HG03095 (cell line): ENCODE measurements at regions not wholly inside any gene's neighbourhood (a gene's known extent, or its start where the extent isn't known, plus 50 kb on each side); places are given as distances from the start of the nearest gene placed in this dataset.
"Not testable (repeated sequence)": the region's sequence is repeated elsewhere in the genome, so short reads cannot be mapped to it uniquely, and the experiment has no call there.

Source experiments
- ATAC-seq: cut with Tn5 transposase; IDR thresholded peaks from one replicate; pipeline ENCODE4 v1.9.1; 2021; ENCODE audit warnings: moderate library complexity; ENCODE audit not compliant: unreplicated experiment

DNA sequence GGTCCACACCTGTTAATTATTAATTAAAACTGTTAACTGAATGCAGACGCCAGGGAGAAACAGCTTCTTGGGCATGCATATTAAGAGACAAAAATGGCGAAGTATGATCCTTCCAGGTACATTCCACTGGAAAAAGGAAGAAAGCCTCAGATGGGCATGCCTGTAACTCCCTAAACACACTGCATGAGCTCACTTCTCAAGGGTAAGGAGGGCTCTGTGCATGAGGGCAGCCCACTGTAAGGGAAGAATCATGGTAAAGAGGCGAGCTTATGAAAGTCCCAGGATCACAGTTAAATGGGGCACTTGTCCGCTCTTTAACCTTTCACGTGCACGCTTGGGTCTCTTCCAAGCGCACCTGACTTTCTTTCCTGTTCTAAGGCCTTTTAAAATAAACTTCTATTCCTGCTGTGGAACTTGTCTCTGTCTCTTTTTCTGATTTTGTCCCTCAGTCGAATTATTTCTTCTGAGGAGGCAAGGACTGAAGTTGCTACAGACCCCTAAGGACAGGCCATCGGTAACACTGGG is 321.7 kb downstream of the PPP1R2C start:
- ATAC-seq: no peak

DNA sequence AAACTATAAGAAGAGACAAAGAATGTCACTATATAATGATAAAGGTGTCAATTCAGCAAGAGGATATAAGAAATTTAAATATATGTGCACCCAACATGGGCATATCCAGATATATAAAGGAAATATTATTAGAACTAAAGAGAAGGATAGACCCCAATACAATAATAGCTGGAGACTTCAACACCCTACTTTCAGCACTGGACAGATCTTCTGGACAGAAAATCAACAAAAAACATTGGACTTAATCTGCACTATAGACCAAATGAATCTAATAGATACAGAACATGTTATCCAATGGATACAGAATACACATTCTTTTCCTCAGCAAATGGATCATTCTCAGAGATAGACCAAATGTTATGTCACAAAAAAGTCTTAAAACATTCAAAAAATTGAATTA is 327.7 kb downstream of the PPP1R2C start:
- ATAC-seq: no peak

DNA sequence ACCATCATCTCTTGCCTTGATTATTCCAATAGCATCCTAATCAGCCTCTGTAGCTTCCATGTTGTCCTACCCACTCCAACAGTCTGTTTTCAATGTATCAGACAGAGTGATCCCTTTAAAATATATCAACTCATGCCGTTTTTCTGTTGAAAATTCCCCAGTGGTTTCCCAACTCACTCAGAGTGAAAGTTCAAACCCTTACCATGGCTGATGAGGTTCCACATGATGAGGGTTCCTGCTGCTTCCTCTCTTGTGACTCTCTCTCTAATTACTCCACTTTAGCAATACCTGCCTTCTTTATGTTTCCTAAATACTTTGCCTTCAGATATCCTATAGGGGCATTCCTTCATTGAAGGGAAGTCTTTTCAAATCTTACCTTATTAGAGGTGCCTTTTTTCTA is 334.7 kb downstream of the PPP1R2C start:
- ATAC-seq: no peak

DNA sequence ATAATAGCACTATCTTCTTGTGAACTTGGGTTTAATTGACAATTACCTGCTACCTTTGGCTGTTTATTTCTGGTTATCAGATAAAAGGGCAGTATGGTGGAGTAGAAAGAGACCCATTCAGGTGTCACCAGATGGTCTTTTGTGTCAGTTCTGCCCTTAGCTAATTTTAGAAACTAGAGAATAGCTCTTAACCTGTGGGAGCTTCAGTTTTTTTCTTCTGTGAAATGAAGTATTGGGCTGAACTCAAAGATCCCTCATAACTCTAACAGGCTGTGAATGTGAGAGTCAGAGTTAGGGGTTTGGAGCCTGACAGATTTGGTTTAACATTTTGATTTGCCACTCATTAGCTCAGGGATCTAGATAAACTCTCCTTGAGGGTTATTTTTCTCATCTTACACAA is 335.2 kb downstream of the PPP1R2C start:
- ATAC-seq: no peak

DNA sequence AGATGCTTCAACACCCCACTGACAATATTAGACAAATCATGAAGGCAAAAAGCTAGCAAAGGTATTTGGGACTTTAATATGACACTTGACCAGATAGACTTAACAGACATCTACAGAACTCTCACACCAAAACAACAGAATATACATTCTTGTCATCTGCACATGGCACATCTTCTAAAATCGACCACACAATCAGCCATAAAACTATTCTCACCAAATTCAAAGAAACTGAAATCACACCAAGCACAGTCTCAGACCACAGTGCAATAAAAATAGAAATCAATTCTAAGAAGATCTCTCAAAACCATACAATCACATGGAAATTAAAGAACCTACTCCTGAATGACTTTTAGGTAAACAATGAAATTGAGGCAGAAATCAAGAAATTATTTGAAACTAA is 340.8 kb downstream of the PPP1R2C start:
- no peak for ATAC-seq

DNA sequence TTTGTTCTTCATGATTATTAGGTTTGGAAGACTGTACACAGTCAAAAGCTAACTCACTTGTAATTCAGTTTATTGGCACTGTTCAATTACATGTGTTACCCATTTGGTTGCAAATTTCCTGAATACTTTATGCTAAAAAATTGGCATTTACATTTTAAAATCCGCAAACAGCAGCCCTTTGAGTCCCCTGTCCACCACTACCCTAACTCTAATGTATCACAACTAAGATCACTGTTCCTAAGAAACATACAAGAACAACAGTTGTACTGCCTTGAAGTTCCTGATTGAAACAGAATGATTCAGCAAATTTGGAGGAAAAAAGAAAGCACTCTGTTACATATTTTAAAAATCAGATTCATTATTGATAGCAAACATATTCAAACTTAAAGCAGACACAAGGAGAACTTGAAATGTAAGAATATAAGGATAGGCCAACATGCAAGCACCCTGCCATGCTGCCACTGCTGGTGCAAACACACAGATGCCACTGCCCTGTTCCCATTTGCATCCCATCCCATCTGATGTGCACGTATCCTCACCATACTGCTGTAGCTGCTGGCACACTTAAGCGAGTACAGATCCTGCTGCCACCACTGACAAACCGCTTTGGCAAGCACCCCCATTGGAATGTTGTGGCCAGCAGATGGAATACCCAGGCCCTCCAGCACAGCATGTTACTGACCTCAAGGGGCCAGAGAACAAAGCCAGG is 343.4 kb downstream of the PPP1R2C start:
- ATAC-seq: no peak

DNA sequence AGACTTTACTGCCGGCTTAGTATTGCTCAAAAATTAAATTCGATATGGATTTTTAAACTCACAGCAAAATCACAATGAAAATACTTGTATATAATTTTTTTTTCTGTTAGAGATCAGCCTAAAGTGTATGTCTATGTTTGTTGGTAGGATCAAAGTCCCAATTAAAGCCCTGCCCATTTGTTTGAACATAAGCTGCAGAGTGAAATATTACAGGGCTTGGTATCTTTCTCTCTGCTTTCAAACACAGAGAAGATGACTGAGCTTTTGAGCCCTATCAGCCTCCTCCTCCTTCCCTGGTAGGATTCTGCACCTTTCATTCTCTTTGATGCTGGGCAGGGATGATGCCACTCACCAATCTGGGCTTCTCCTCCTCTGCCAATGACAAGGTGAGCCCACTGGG is 345.4 kb downstream of the PPP1R2C start:
- ATAC-seq: no peak

DNA sequence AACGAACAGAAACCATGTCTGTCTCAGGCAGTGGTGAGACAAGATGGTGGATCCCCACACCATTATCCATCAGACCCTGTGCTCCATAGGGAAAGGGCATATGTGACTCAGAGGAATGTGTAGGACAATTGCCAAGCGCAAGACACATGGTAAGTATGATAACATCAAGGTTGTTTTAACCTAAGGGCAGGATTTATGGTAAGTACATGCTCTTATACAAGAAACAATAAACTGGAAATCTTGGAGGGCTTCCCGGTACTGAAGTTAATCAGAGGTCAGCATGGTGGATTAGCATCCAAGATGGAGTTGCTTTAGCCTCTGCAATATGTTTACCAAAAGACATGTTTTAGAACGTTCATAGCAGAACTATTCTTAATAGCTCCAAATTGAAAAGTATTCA is 355.0 kb downstream of the PPP1R2C start:
- no peak for ATAC-seq

DNA sequence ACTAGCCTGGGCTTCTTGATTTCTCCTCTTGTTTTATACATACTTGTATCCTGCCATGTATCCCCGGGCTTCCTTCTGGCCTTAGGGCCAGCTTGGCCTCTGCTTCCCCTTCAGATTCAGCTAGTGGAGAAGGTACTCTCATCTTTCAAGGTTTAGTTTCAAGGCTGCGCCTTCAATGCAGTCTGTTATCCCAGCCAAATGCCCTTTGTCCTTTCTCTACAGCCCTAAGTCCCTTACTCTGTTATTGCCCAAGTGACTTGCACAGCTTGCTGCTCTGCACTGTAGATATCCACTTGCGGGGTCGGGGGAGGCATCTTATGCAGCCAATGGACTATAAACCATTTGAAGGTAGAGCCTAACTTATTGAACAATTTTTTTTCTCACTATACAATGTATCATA is 357.5 kb downstream of the PPP1R2C start:
- no peak for ATAC-seq

DNA sequence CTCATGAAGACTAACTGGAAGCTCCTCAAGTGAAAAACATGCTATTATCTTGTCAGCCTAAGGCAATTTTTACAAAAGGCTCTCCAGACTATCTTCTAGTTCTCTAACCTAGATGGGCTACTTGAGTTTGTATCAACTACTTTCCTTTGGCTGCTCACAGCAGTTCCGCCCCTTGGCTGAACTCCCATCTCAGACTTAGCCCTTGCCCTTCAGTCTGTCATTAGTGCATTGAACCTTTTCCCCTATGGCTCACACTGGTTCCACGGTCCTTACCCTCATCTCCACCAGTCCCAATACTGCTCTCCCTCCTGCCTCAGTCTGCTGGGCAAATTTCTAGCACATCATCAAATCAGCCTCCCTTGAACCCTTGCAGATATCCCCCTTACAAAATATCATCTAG is 362.3 kb downstream of the PPP1R2C start:
- ATAC-seq: no peak

DNA sequence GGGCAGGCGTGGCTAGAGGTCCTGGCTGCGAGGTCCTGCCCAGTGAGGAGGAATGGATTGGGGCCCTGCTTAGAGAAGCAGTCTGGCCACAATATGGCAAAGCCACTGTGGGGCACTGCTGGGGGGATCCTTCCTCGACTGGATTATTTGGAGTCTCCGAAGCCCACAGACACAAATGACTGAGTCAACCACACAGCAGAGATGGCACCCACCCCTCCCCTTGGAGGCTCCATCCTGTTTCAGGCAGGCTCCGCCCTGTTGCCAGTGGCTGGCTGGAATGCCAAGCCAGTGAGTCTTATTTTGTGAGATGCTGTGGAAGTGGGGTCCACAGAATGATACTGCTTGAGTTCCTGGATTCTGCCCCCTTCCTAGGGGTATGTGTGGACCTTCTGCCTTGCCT is 363.9 kb downstream of the PPP1R2C start:
- ATAC-seq: no peak

DNA sequence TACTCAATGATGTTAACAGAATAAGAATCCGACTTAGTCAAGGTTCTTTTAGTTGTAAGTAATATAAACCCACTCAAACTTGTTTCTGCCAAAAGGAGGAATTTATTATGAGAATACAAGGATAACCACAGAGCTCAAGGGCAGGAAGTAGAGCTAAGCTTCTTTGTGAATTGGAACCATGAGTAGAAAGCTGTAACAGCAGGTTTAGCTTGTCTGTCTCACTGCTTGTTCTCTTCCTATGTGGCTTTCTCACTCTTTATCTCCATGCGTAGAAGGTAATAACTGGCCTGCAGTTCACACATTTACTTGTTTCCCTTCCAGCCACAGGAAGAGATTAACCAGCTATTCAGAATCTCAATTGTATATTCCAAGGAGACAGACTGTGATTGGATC is 378.3 kb downstream of the PPP1R2C start:
- ATAC-seq: no peak

DNA sequence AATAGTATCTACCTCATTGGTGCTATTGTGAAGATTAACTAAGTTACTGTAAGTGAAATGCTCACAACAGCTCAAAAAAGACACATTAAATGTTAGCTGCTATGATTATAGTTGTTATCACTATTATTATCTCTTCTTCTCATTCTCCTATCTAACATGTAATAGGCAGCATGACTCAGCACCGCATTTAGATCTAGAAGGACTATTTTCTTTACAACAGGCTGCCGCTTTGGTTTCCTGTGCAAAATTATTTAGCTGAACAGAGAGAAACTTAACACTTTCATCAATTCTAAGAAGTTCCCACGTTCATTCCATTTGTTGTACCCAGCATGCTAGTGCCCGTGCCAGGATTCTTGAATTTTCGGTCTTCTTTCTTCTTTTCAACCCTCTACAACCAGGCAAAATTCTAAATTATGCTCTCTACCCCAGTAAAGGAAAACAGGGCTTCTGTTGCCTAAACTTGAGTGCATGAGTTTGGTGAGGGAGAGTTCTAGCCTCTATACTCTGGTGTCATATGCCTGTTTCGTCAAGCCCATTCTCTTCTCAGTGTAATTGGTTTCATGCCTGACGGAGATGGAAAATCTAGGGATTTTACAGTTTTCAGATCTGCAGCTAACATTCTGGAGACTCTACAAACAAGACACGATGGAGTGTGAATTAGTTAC is 378.9 kb downstream of the PPP1R2C start:
- no peak for ATAC-seq

DNA sequence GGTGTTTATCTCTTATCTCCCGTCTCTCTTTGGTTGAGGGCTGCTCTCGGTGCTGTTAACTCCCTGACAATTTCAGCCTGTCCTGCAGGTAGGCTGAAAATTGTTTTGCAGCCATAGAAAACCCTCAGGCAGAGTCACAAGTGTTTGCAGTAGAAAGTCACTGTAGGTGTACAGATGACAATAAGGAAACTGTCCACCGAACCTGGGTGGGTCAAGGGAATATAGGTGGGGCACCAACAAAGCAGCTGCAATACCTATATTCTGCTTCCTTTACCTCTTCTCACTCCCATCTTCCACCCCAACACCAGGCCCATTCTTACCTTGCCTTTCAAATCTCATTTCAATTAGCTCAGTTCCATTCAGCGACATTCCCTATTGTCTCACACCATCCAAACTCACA is 381.8 kb downstream of the PPP1R2C start:
- ATAC-seq: no peak

DNA sequence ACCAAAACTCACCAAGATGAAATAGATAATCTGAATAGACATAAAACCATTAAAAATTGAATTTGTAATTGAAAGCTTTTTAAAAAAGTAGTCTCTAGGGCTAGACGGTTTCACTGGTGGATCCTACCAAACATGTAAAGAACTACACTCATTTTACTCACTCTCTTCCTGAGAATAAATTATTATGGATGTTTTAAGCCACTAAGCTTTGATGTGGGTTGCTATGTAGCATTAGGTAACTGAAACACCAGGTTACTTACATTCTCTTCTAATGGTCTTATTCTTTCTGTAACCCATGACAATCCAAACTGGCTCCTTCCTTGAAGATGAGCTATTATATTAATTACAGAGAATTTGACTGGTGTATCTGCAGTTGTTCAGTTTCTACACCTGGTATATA is 385.1 kb downstream of the PPP1R2C start:
- ATAC-seq: no peak

DNA sequence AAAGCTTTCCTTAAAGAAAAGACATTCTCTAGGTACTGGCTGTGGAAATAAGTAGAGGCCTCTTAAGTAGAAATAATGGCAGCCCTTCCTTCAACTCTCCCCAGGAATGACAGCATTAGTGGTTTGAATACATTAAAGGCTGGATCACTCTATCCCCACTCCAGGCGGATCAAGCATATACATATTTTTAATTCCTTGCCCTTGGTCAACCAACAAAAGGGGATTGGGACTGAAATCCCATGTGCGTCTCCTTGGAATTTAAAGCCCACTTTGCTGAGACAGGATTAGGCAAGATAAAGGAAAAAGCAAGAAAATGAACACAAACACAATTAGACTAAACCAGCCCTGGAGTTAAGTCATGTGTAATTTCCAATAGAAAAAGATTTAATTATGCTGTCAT is 391.3 kb downstream of the PPP1R2C start:
- no peak for ATAC-seq

DNA sequence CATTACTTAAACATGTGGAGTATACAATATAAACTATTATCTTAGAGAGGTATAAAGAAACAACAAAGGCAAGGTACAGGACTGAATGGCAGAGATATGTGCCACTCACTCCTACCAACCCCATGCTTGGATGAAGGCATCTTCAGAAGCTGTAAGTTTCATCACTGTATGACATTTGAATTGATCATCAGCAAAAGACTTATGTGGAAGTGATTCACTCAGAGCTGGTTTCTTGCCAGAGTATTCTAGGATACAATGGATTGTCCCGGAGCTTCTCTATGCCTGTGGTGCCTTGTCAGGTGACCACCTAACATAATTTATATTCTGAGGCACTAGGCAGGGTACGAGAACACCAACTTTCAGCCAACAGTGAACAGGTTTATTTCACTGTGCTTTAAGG is 392.2 kb downstream of the PPP1R2C start:
- ATAC-seq: no peak

DNA sequence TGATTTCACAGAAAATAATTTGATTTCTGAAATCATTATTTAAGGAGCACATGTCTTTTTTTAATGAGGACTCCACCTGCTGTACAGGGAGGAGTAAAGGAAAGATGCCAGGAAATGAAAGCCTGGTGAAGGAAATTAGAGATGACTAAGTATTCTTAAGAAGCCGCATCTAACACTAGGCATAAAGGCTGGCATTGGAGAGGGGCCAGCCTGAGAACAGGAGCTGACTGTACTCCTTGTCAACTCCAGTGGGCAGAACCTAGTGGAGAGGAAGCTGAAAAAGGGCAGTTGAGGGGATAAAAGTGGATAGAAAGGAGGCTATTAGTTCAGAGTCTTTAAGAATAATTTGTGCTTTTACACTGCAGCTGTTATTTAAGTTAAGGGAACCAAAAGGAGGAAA is 393.0 kb downstream of the PPP1R2C start:
- no peak for ATAC-seq

DNA sequence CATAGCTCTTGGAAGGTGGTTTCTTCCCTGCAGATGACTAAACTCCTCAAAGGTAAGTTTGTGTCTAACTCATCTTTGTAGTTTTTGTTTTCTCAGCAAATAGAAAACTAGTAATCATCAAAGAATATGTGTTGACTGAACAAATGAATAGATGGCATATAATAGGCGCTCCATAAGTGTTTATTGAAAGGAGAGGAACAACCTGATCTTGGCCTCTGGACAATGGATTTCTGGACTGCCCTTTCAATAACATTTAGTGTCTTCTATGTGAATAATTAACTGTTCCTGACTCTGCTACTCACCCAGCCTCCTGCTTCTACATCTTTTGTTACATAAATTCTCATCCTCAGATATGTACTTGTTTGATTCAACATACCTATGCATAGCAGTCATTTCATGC is 399.1 kb downstream of the PPP1R2C start:
- no peak for ATAC-seq

DNA sequence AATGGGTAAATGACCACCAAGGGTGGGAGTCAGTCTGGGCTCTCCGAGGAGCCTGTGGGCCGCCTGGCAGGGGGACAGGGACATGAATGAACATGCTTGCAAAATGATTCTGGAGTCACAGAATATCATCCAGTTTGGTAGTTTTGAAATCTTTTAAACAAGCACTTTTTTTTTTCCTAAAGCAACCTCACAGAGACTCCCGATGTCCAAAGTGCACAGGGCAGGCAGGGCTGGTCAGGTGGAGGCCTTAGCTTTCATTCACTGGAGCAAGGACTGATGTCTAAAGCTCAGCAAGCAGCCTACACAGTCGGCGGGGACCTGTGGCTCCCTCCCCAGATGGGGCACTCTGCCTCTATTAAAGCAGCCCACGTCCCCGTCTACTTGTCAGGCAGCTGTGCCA is 402.9 kb downstream of the PPP1R2C start:
- no peak for ATAC-seq

DNA sequence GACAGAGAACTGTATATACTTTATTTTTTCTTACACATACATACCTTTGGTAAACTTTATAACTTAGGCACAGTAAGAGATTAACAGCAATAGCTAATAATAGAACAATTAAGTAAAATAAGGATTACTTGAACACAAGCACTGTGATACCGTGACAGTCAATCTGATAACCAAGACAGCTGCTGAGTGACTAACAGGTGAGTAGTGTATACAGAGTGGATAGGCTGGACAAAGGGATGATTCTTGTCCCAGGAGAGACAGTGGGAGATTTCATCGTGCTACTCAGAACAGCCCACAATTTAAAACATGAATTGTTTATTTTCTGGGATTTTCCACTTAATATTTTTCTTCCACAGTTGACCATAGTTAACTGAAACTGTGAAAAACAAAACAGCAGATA is 411.8 kb downstream of the PPP1R2C start:
- ATAC-seq: no peak

DNA sequence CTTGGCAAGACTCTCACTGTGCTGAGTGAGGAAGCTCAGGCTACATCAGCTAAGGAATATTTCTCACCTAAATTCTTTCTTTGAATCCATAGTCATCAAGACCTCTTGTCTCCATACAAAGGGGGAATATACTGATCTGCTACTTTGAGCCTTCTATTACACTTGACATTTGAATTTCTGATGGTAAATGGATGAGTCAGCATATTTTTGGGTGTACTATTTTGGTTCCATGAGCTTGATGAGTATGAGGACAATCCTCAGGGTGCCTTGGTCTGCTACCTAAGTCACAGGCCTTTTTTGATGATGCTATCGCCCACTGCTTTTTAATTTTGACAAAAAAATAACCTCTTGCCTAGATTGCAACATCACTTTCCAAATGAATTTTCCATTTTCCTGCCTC is 415.7 kb downstream of the PPP1R2C start:
- ATAC-seq: no peak

DNA sequence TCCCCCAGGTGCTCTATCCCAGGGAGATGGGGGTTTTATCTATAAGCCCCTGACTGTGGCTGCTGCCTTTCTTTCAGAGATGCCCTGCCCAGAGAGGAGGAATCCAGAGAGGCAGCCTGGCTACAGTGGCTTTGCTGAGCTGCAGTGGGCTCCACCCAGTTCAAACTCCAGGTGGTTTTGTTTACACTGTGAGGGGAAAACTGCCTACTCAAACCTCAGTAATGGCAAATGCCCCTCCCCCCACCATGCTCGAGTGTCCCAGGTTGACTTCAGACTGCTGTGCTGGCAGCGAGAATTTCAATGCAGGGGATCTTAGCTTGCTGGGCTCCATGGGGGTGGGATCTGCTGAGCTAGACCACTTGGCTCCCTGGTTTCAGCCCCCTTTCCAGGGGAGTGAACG is 419.6 kb upstream of the CASK start:
- not testable (repeated sequence) for ATAC-seq
